Spleen (tissue), 11 donors: ENCODE measurements at regions not wholly inside any gene's neighbourhood (a gene's known extent, or its start where the extent isn't known, plus 50 kb on each side); places are given as distances from the start of the nearest gene placed in this dataset.
"Not testable (repeated sequence)": the region's sequence is repeated elsewhere in the genome, so short reads cannot be mapped to it uniquely, and the experiment has no call there.

Source experiments
- DNase-seq: peaks from one replicate; pipeline ENCODE4 v3.0.0-alpha.2; 2020
- H3K27ac ChIP-seq, 8 donors: fragments of 200-600 bp; sonication (generic) in 7 of 8; 1 replicate in 4 of 8; 2 replicates in 4 of 8; pipeline versions ENCODE4 v1.5.0 to v1.8.0; 2016 to 2021; ENCODE audit warnings: inconsistent platforms in 4 of 8, mild to moderate bottlenecking in 4 of 8, moderate library complexity in 1 of 8
- H3K27me3 ChIP-seq, 7 donors: fragments of 200-600 bp; sonication (generic) in 6 of 7; replicated peaks in 1 of 7; 1 replicate in 4 of 7; 2 replicates in 3 of 7; pipeline versions ENCODE4 v1.5.0 to v1.8.0; 2016 to 2021; ENCODE audit warnings: inconsistent platforms in 3 of 7, mild to moderate bottlenecking in 1 of 7
- H3K36me3 ChIP-seq, 6 donors: fragments of 200-600 bp; sonication (generic) in 5 of 6; 1 replicate in 4 of 6; 2 replicates in 2 of 6; pipeline versions ENCODE4 v1.5.0 to v1.8.0; 2016 to 2021; ENCODE audit warnings: inconsistent platforms in 2 of 6
- H3K4me1 ChIP-seq, 6 donors: fragments of 200-600 bp; sonication (generic) in 5 of 6; 1 replicate in 3 of 6; 2 replicates in 3 of 6; pipeline versions ENCODE4 v1.5.0 to v1.8.0; 2016 to 2021; ENCODE audit warnings: inconsistent platforms in 3 of 6
- H3K4me3 ChIP-seq, 8 donors: fragments of 200-600 bp; sonication (generic) in 7 of 8; 1 replicate in 4 of 8; 2 replicates in 4 of 8; pipeline versions ENCODE4 v1.5.0 to v1.8.0; 2016 to 2021; ENCODE audit warnings: inconsistent platforms in 4 of 8, mild to moderate bottlenecking in 4 of 8, moderate library complexity in 2 of 8
- H3K9me3 ChIP-seq, 8 donors: fragments of 200-600 bp; sonication (generic) in 7 of 8; 1 replicate in 4 of 8; 2 replicates in 4 of 8; pipeline versions ENCODE4 v1.5.0 to v1.8.0; 2016 to 2021; ENCODE audit warnings: inconsistent platforms in 4 of 8
- POLR2A ChIP-seq, 3 donors: fragments of 450-650 bp; IDR thresholded peaks; one replicate each; pipeline ENCODE4 v1.5.1; 2017; ENCODE audit warnings: antibody characterized with exemption in 3 of 3, mild to moderate bottlenecking in 1 of 3
- POLR2AphosphoS5 ChIP-seq, 3 donors: sonication (generic); formaldehyde crosslinking; IDR thresholded peaks; one replicate each; pipeline ENCODE4 v1.5.1; 2017; ENCODE audit warnings: antibody characterized with exemption in 3 of 3
- WGBS, 5 donors: extraction: QIAGEN DNeasy Blood & Tissue Kit in 3 of 5; methylation state at CpG; one replicate each; pipeline versions ENCODE4 v1.1.5 to v1.1.7; 2013 to 2018; 5-methylcytosine and 5-hydroxymethylcytosine counted together
- intact Hi-C: fragments of 100-400 bp; cut with DNase I; formaldehyde crosslinking; loops from one replicate; pipeline ENCODE4 v1.15.0; 2023; ENCODE audit warnings: low total_unique reads
- TF ChIP-seq, protein P1 (sequence below), 11 experiments: fragments of 200-600 bp in 7 of 11; fragments of 450-650 bp in 4 of 11; sonication (generic) in 4 of 11; IDR thresholded peaks in 8 of 11; conservative IDR thresholded peaks in 3 of 11; 1 replicate in 7 of 11; 2 replicates in 4 of 11; pipeline versions ENCODE4 v1.4.0 to v1.8.0; 2016 to 2021; ENCODE audit warnings: antibody characterized with exemption in 11 of 11, inconsistent platforms in 4 of 11, mild to moderate bottlenecking in 1 of 11
- donor health status: healthy with polysubstance abuse.
- donor health status: DM: no; HTN: no; CAD: no; lungs with moderate emphysema.
- donor health status: DM: no; HTN: no; CAD: no.
- donor health status: Bipolar disorder and iron deficiency.
- donor health status: healthy.
- donor health status: DM: no; HTN: no; CAD: no.
- donor health status: DM: yes; HTN: yes; CAD: no.

DNA sequence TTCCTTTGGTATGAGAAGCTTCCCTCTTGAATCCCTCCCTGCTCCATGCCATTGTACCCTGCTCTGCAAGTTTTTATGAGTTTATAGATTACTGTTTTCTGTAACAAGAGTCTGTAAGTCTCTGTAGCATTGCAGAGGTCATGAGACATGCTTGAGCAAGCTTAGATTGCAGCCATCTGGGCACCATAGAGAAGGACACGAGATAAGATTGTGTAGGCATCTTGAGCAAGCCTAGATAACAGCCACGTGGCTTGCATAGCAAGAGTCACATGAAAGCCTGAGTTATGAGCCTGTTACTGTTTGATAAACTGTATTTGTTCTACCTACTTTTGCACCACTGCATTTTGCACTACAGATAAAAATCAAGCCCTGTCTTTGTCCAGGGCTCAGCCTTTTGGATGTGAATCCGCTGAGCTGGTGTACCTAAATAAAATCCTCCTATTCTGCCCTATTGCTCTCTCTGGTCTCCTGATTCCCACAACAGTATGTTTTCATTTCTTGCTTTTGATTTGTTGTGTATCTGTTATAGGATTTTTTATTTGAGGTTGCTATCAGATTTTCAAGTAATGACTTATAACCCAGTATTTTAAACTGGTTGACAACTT is 127.4 kb upstream of the ANKRD50 start:
- no peaks in the 10 kb centered on the region for H3K4me1 ChIP-seq
- no peak overlapping the region for H3K27ac ChIP-seq
- intact Hi-C loops: no loop called here
- no peak for TF ChIP-seq POLR2A (IDR thresholded peaks at IDR 0.05)
- TF ChIP-seq POLR2AphosphoS5 (IDR thresholded peaks at IDR 0.05): no peak
- TF ChIP-seq, protein P1, sequence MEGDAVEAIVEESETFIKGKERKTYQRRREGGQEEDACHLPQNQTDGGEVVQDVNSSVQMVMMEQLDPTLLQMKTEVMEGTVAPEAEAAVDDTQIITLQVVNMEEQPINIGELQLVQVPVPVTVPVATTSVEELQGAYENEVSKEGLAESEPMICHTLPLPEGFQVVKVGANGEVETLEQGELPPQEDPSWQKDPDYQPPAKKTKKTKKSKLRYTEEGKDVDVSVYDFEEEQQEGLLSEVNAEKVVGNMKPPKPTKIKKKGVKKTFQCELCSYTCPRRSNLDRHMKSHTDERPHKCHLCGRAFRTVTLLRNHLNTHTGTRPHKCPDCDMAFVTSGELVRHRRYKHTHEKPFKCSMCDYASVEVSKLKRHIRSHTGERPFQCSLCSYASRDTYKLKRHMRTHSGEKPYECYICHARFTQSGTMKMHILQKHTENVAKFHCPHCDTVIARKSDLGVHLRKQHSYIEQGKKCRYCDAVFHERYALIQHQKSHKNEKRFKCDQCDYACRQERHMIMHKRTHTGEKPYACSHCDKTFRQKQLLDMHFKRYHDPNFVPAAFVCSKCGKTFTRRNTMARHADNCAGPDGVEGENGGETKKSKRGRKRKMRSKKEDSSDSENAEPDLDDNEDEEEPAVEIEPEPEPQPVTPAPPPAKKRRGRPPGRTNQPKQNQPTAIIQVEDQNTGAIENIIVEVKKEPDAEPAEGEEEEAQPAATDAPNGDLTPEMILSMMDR (IDR thresholded peaks at IDR 0.05 in 8 of 11, conservative IDR thresholded peaks at IDR 0.05 in 3 of 11): no peak
- no peak for DNase-seq
- 47 to 75% (median 63%) methylated on average over 3 of the region's 3 CpGs for WGBS, 5 donors
- H3K9me3 ChIP-seq: peaks cover 7 to 71% (median 57%) of the 10 kb centered on the region in 8 donors
- no peaks in the 10 kb centered on the region for H3K36me3 ChIP-seq
- H3K4me3 ChIP-seq: no peak overlapping the region
- H3K27me3 ChIP-seq: no peaks in the 10 kb centered on the region

- no peaks in the 10 kb centered on the region for H3K36me3 ChIP-seq
- TF ChIP-seq POLR2AphosphoS5 (IDR thresholded peaks at IDR 0.05): no peak
- TF ChIP-seq, protein P1 (IDR thresholded peaks at IDR 0.05 in 8 of 11, conservative IDR thresholded peaks at IDR 0.05 in 3 of 11): no peak
- no peak for TF ChIP-seq POLR2A (IDR thresholded peaks at IDR 0.05)
- no peaks in the 10 kb centered on the region for H3K27me3 ChIP-seq
- H3K4me1 ChIP-seq: no peaks in the 10 kb centered on the region
- WGBS, 5 donors: 84 to 90% (median 89%) methylated on average over 5 of the region's 5 CpGs
- peaks cover 0 to 47% (median 18%) of the 10 kb centered on the region in 8 donors for H3K9me3 ChIP-seq
- H3K27ac ChIP-seq: no peak overlapping the region
- no peak for DNase-seq
- intact Hi-C loops: no loop called here
- H3K4me3 ChIP-seq: no peak overlapping the region
Observed at GRCh38 chr4:124833831-124834505, 121.4 kb upstream of the ANKRD50 start.

GRCh38 chr4:124828382-124828781 is 115.8 kb upstream of the ANKRD50 start:
- Histone ChIP-seq H3K27me3 (no peaks in the 10 kb centered on the region), H3K4me1 (no peaks in the 10 kb centered on the region), H3K4me3 (no peak overlapping the region), H3K27ac (no peak overlapping the region), H3K9me3 (peaks cover 0 to 12% (median 0%) of the 10 kb centered on the region in 8 donors), H3K36me3 (no peaks in the 10 kb centered on the region)
- TF ChIP-seq, protein P1 (IDR thresholded peaks at IDR 0.05 in 8 of 11, conservative IDR thresholded peaks at IDR 0.05 in 3 of 11): no peak
- TF ChIP-seq POLR2A (IDR thresholded peaks at IDR 0.05) (no peak), POLR2AphosphoS5 (IDR thresholded peaks at IDR 0.05) (no peak)
- intact Hi-C loops: no loop called here
- DNase-seq: no peak

DNA sequence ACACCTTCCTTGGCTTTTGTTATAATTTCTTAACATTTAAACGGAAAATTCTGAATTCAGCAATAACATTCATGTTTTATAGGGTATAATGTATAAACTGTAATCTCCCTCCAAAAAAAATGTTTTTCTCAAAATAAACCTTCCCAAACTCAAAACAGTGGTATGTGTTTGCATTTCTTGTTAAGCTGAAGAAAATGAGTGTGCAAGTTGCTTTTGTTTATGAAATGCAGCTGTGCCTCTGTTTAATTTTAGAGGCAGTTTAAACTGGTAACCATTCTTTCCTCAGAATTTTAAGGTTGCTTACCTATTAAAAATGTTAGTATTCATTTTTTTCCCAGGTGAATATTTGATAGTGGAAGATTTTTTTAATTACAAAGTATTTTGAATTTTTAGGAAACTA is 105.0 kb upstream of the ANKRD50 start:
- Histone ChIP-seq H3K27ac (no peak overlapping the region), H3K27me3 (no peaks in the 10 kb centered on the region), H3K4me3 (no peak overlapping the region), H3K4me1 (no peaks in the 10 kb centered on the region), H3K9me3 (peaks cover 0 to 31% (median 14%) of the 10 kb centered on the region in 8 donors), H3K36me3 (no peaks in the 10 kb centered on the region)
- no peak for DNase-seq
- WGBS, 5 donors: 62 to 88% (median 78%) methylated on average over 1 of the region's 1 CpG
- intact Hi-C loops: no loop called here
- TF ChIP-seq POLR2A (IDR thresholded peaks at IDR 0.05) (no peak), POLR2AphosphoS5 (IDR thresholded peaks at IDR 0.05) (no peak)
- TF ChIP-seq, protein P1 (IDR thresholded peaks at IDR 0.05 in 8 of 11, conservative IDR thresholded peaks at IDR 0.05 in 3 of 11): no peak

DNA sequence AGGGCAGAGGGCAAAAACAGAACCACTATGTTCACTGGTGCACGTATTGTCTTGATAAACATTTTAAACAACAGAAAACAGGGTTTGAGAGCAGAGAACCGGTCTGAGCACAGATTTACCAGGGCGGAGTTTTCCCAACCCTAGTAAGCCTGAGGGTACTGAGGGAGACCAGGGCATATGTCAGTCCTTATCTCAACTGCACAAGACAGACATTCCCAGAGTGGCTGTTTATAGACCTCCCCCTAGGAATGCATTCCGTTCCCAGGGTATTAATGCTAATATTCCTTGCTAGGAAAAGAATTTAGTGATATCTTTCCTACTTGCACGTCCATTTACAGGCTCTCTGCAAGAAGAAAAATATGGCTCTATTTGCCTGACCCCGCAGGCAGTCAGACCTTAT is 99.7 kb upstream of the ANKRD50 start:
- DNase-seq, H3K4me3 ChIP-seq, intact Hi-C loops, H3K4me1 ChIP-seq, H3K27ac ChIP-seq, H3K36me3 ChIP-seq, H3K27me3 ChIP-seq: not testable (repeated sequence)
- H3K9me3 ChIP-seq: peaks cover 0 to 25% (median 18%) of the 10 kb centered on the region in 8 donors
- 86 to 93% (median 90%) methylated on average over 6 of the region's 6 CpGs for WGBS, 5 donors
